ENCODE measurements at regions not wholly inside any gene's neighbourhood (a gene's known extent, or its start where the extent isn't known, plus 50 kb on each side); places are given as distances from the start of the nearest gene placed in this dataset.

DNA sequence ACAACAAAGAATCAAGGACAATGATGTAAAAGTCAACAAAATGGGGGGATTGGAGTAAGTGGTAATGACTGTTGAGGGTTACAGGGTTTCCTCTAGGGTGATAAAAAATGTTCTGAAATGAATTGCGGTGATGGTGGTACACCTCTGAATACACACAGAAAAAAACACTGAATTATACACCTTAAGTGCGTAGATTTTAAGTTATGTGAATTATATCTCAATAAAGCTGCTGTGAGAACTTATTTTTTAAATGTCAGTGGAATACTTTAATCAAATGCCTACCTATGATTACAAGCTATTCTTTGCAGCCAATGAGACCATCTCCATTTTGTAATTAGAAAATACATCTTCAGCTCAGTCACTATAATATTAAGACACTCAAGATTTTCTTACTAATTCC lies 53.5 kb downstream of the ZNF608 start:
- Histone ChIP-seq H3K4me3 (ENCODE audit: low read depth, low read length) (no peak overlapping the region), H3K27ac (no peak overlapping the region), H3K27me3 (replicated peaks) (no peaks in the 10 kb centered on the region), H3K36me3 (replicated peaks) (no peaks in the 10 kb centered on the region)
- TF ChIP-seq CTCF (IDR thresholded peaks at IDR 0.05; ENCODE audit: low read depth, low read length, missing control alignments) = no peak
- no peak for DNase-seq
- in situ Hi-C loops (cut with HindIII; ENCODE audit: low pct_ligation_motif_present, low sequenced_read_pairs) = no loop called here

- H3K36me3 ChIP-seq (replicated peaks) = no peaks in the 10 kb centered on the region
- no peak overlapping the region for H3K4me3 ChIP-seq (ENCODE audit: low read depth, low read length)
- DNase-seq = peak; percentile 49
- TF ChIP-seq CTCF (IDR thresholded peaks at IDR 0.05; ENCODE audit: low read depth, low read length, missing control alignments) = no peak
- in situ Hi-C loops (cut with HindIII; ENCODE audit: low pct_ligation_motif_present, low sequenced_read_pairs) = no loop called here
- no peak overlapping the region for H3K27ac ChIP-seq
- H3K27me3 ChIP-seq (replicated peaks) = no peaks in the 10 kb centered on the region
Observed at GRCh38 chr5:124692324-124692723, 54.1 kb downstream of the ZNF608 start.

DNA sequence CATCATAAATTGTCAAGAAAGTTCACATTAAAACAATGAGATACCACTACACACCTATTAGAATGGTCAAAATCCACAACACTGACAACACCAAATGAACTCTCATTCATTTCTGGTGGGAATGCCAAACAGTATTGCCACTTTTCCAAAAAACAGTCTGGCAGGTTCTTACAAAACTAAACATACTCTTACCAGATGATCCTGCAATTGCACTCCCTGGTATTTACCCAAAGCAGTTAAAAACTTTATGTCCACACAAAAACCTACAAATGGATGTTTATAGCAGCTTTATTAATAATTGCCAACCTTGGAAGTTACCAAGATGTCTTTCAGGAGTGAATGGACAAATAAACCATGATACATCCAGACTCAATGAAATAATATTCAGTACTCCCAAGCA lies 56.8 kb downstream of the ZNF608 start:
- Histone ChIP-seq H3K27me3 (replicated peaks) (no peaks in the 10 kb centered on the region), H3K4me3 (ENCODE audit: low read depth, low read length) (no peak overlapping the region), H3K27ac (no peak overlapping the region), H3K36me3 (replicated peaks) (no peaks in the 10 kb centered on the region)
- in situ Hi-C loops (cut with HindIII; ENCODE audit: low pct_ligation_motif_present, low sequenced_read_pairs) = no loop called here
- DNase-seq = no peak
- no peak for TF ChIP-seq CTCF (IDR thresholded peaks at IDR 0.05; ENCODE audit: low read depth, low read length, missing control alignments)

DNA sequence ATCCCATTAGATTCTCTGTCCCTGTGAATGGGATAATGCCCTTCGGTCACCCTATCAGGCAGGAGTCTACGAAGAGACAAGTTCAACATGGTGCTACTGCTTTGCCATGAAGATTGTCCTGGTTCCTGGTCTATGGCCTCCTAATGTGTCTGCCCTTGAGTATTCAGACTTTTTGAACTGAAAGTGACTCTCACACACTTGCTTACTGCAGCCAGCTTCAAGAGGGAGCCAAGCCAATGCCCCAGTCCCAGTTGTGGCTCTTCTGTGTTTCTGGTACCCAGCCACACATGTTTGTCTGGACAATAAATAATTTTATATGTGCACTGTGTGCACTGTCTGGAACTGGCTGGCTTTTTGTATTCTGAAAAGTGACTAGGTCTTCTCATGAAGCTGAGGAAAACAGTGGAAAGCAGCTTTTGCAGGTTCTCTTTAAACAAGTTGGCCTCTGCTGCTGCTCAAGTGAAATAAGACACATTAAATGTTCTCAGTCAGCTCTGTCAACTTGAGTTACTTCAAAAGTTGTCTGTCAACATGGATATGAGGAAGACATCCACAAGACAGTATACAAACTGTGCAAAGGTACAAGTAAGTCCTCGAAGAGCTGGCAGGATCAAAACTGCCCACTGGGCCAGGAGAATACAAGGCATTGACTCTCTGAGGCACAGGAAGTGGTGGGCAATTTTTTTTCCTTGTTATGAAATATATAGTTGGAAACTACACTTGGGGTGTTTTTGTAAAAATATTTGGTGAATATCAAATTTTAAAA lies 60.0 kb downstream of the ZNF608 start:
- no peaks in the 10 kb centered on the region for H3K36me3 ChIP-seq (replicated peaks)
- TF ChIP-seq CTCF (IDR thresholded peaks at IDR 0.05; ENCODE audit: low read depth, low read length, missing control alignments) = no peak
- no peak overlapping the region for H3K4me3 ChIP-seq (ENCODE audit: low read depth, low read length)
- H3K27me3 ChIP-seq (replicated peaks) = no peaks in the 10 kb centered on the region
- in situ Hi-C loops (cut with HindIII; ENCODE audit: low pct_ligation_motif_present, low sequenced_read_pairs) = no loop called here
- no peak overlapping the region for H3K27ac ChIP-seq
- no peak for DNase-seq

- TF ChIP-seq CTCF (IDR thresholded peaks at IDR 0.05; ENCODE audit: low read depth, low read length, missing control alignments) = no peak
- Histone ChIP-seq H3K27me3 (replicated peaks) (no peaks in the 10 kb centered on the region), H3K27ac (no peak overlapping the region), H3K36me3 (replicated peaks) (no peaks in the 10 kb centered on the region), H3K4me3 (ENCODE audit: low read depth, low read length) (no peak overlapping the region)
- DNase-seq = no peak
- in situ Hi-C loops (cut with HindIII; ENCODE audit: low pct_ligation_motif_present, low sequenced_read_pairs) = no loop called here
Observed at GRCh38 chr5:124685404-124685930, 61.0 kb downstream of the ZNF608 start.
